ENCODE measurements at regions not wholly inside any gene's neighbourhood (a gene's known extent, or its start where the extent isn't known, plus 50 kb on each side); places are given as distances from the start of the nearest gene placed in this dataset.

DNA sequence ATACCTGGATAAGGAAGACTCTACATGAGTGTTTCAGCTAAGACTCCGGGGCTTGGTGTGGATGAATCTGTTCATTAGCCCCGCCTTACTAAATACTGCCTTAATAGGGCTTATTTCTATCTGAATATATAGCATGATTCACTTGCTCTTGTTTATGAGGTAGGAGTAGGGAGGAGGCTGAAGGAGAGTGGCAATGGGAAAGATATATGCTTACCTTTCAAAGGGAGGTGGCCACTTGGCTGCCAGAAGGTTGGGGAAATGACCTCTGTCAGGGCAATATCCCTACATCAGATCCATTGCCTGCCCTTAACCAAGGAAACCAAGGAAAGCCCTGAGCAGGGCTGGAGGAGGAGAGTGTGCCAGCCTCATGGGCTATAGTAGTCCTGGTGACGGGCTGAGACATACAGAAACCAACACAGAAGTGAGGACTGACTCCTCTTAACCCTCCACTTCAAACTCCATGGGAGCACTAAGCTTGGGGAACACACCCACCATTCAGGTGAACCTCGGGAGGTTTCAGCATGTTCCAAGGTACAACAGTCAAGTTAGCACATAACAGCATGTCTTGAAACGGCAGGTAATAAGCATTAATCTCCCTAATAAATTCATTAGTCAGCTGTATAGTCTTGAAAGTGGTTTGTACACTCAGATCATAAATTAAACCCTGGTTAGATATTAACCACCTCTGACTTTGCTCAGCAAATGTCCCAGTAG is 80.1 kb downstream of the EOMES start:
- H3K4me3 ChIP-seq (IDR thresholded peaks at IDR 0.05; ENCODE audit: insufficient read depth, low read depth, low read length) = no peak overlapping the region
- no peak overlapping the region for H3K9ac ChIP-seq
- H3K4me1 ChIP-seq (ENCODE audit: low read depth, poor library complexity, severe bottlenecking) = no peaks in the 10 kb centered on the region
- H3K27ac ChIP-seq = no peak overlapping the region
- no peak overlapping the region for H3K4me2 ChIP-seq
- no peaks in the 10 kb centered on the region for H3K27me3 ChIP-seq (ENCODE audit: insufficient read depth, low read depth)
- H3K36me3 ChIP-seq (ENCODE audit: insufficient read depth) = no peaks in the 10 kb centered on the region
- H3K79me2 ChIP-seq (ENCODE audit: insufficient read depth, low read depth) = no peaks in the 10 kb centered on the region
- H4K20me1 ChIP-seq (ENCODE audit: insufficient read depth) = no peaks in the 10 kb centered on the region
- TF ChIP-seq, protein P1, sequence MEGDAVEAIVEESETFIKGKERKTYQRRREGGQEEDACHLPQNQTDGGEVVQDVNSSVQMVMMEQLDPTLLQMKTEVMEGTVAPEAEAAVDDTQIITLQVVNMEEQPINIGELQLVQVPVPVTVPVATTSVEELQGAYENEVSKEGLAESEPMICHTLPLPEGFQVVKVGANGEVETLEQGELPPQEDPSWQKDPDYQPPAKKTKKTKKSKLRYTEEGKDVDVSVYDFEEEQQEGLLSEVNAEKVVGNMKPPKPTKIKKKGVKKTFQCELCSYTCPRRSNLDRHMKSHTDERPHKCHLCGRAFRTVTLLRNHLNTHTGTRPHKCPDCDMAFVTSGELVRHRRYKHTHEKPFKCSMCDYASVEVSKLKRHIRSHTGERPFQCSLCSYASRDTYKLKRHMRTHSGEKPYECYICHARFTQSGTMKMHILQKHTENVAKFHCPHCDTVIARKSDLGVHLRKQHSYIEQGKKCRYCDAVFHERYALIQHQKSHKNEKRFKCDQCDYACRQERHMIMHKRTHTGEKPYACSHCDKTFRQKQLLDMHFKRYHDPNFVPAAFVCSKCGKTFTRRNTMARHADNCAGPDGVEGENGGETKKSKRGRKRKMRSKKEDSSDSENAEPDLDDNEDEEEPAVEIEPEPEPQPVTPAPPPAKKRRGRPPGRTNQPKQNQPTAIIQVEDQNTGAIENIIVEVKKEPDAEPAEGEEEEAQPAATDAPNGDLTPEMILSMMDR (conservative IDR thresholded peaks at IDR 0.05; ENCODE audit: low read depth, low read length) = no peak
- H2AFZ ChIP-seq (ENCODE audit: low read depth) = no peak overlapping the region

DNA sequence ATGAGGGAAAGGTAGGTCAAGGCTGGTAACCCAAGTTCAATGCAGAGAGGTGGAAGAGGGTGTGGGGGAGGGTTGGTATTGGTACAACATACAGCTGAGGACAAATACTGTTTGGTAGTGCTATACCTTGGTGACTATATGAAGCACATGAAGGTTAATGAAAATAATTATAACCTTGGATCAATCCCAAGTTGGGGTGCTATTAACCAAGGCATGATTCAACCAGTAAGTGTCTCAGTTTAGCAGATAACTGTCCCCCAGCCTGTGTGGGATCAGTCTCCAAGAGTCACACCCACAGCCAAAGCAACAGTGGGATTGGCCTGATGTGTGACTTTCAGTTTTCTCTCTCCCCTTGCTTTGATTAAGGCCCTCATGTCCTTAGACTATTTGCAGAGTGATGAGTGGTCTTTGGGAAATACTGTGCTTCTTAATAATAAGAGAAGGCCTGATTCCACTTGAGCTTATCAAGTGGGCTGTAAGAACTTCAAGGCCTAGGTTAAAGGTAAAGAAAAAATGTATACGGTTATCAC is 80.8 kb downstream of the EOMES start:
- no peak overlapping the region for H2AFZ ChIP-seq (ENCODE audit: low read depth)
- H3K79me2 ChIP-seq (ENCODE audit: insufficient read depth, low read depth) = no peaks in the 10 kb centered on the region
- H3K36me3 ChIP-seq (ENCODE audit: insufficient read depth) = no peaks in the 10 kb centered on the region
- no peak overlapping the region for H3K4me3 ChIP-seq (IDR thresholded peaks at IDR 0.05; ENCODE audit: insufficient read depth, low read depth, low read length)
- no peak overlapping the region for H3K4me2 ChIP-seq
- no peaks in the 10 kb centered on the region for H3K4me1 ChIP-seq (ENCODE audit: low read depth, poor library complexity, severe bottlenecking)
- TF ChIP-seq, protein P1 (conservative IDR thresholded peaks at IDR 0.05; ENCODE audit: low read depth, low read length) = no peak
- no peaks in the 10 kb centered on the region for H4K20me1 ChIP-seq (ENCODE audit: insufficient read depth)
- H3K27me3 ChIP-seq (ENCODE audit: insufficient read depth, low read depth) = no peaks in the 10 kb centered on the region
- no peak overlapping the region for H3K9ac ChIP-seq
- H3K27ac ChIP-seq = no peak overlapping the region

DNA sequence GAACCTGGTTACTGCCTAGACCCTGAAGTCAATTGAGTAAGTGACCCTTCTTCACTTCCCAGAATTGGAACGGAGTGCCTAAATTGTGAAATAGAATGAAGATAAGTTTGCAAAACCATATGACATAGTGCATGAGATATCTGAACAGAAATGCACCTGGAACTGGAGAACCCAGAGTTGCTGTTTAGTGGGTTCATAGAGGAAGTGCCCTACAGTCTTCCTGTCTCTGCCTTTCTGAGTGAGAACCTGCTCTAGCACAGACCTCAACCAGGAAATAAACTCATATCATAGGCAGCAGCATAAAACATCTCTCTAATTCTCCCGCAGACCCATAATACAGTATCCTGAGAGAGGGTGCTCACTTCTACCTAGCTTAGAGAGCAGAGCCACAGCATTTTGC is 82.9 kb downstream of the EOMES start:
- Histone ChIP-seq H3K4me3 (IDR thresholded peaks at IDR 0.05; ENCODE audit: insufficient read depth, low read depth, low read length) (no peak overlapping the region), H3K4me1 (ENCODE audit: low read depth, poor library complexity, severe bottlenecking) (no peaks in the 10 kb centered on the region), H2AFZ (ENCODE audit: low read depth) (no peak overlapping the region), H3K27me3 (ENCODE audit: insufficient read depth, low read depth) (no peaks in the 10 kb centered on the region), H3K36me3 (ENCODE audit: insufficient read depth) (no peaks in the 10 kb centered on the region), H3K9ac (no peak overlapping the region), H3K79me2 (ENCODE audit: insufficient read depth, low read depth) (no peaks in the 10 kb centered on the region), H4K20me1 (ENCODE audit: insufficient read depth) (no peaks in the 10 kb centered on the region), H3K27ac (no peak overlapping the region), H3K4me2 (no peak overlapping the region)
- TF ChIP-seq, protein P1 (conservative IDR thresholded peaks at IDR 0.05; ENCODE audit: low read depth, low read length) = no peak

DNA sequence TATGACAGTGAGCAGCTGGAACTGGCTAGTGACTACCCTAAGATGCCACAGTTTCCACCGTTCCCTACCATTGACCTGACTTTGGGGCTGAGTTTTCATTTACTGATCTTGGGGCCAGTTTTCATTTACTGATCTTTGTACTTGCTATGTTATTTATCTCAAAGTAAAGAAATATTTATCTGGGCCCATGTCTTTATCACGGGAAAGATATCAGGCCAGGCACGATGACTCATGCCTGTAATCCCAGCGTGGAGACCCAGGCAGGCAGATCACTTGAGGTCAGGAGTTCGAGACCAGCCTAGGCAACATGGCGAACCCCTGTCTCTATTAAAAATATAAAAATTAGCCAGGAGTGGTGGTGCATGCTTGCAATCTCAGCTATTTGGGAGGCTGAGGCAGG is 83.5 kb downstream of the EOMES start:
- no peak overlapping the region for H2AFZ ChIP-seq (ENCODE audit: low read depth)
- no peaks in the 10 kb centered on the region for H3K4me1 ChIP-seq (ENCODE audit: low read depth, poor library complexity, severe bottlenecking)
- TF ChIP-seq, protein P1 (conservative IDR thresholded peaks at IDR 0.05; ENCODE audit: low read depth, low read length) = no peak

More for the DNA sequence above, 83.5 kb downstream of the EOMES start:
- Histone ChIP-seq H3K27me3 (ENCODE audit: insufficient read depth, low read depth) (no peaks in the 10 kb centered on the region), H3K9ac (no peak overlapping the region), H3K79me2 (ENCODE audit: insufficient read depth, low read depth) (no peaks in the 10 kb centered on the region), H3K4me2 (no peak overlapping the region), H3K4me3 (IDR thresholded peaks at IDR 0.05; ENCODE audit: insufficient read depth, low read depth, low read length) (no peak overlapping the region), H3K27ac (no peak overlapping the region), H4K20me1 (ENCODE audit: insufficient read depth) (no peaks in the 10 kb centered on the region), H3K36me3 (ENCODE audit: insufficient read depth) (no peaks in the 10 kb centered on the region)

Measured in KMS-11 (cell line).